Ascending aorta (tissue), 2 donors: ENCODE measurements at regions not wholly inside any gene's neighbourhood (a gene's known extent, or its start where the extent isn't known, plus 50 kb on each side); places are given as distances from the start of the nearest gene placed in this dataset.

ENCODE experiments used
- DNase-seq, 2 donors: peaks; one replicate each; pipeline ENCODE4 v3.0.0-alpha.2; 2019; ENCODE audit warnings: low spot score in 2 of 2
- H3K27ac ChIP-seq, 2 donors: fragments of 200-600 bp; sonication (generic); one replicate each; pipeline ENCODE4 v1.5.1; 2016 to 2017; ENCODE audit warnings: mild to moderate bottlenecking in 1 of 2
- H3K27me3 ChIP-seq: fragments of 200-600 bp; sonication (generic); one replicate; pipeline ENCODE4 v1.5.1; 2017
- H3K36me3 ChIP-seq, 2 donors: fragments of 200-600 bp; sonication (generic); one replicate each; pipeline ENCODE4 v1.5.1; 2016
- H3K4me1 ChIP-seq, 2 donors: fragments of 200-600 bp; sonication (generic); one replicate each; pipeline ENCODE4 v1.5.1; 2016 to 2017; ENCODE audit warnings: mild to moderate bottlenecking in 1 of 2
- H3K4me3 ChIP-seq, 2 donors: fragments of 200-600 bp; sonication (generic); one replicate each; pipeline ENCODE4 v1.5.1; 2016 to 2017; ENCODE audit warnings: mild to moderate bottlenecking in 1 of 2
- H3K9me3 ChIP-seq, 2 donors: fragments of 200-600 bp; sonication (generic); one replicate each; pipeline ENCODE4 v1.5.1; 2016
- intact Hi-C: fragments of 100-400 bp; cut with DNase I; formaldehyde crosslinking; loops from one replicate; pipeline ENCODE4 v1.15.1; 2023
- TF ChIP-seq, protein P1 (sequence below), 3 experiments: fragments of 200-600 bp in 2 of 3; fragments of 450-650 bp in 1 of 3; sonication (generic) in 2 of 3; IDR thresholded peaks; one replicate each; pipeline ENCODE4 v1.5.1; 2016 to 2019; ENCODE audit warnings: antibody characterized with exemption in 3 of 3, mild to moderate bottlenecking in 1 of 3, moderate library complexity in 1 of 3

DNA sequence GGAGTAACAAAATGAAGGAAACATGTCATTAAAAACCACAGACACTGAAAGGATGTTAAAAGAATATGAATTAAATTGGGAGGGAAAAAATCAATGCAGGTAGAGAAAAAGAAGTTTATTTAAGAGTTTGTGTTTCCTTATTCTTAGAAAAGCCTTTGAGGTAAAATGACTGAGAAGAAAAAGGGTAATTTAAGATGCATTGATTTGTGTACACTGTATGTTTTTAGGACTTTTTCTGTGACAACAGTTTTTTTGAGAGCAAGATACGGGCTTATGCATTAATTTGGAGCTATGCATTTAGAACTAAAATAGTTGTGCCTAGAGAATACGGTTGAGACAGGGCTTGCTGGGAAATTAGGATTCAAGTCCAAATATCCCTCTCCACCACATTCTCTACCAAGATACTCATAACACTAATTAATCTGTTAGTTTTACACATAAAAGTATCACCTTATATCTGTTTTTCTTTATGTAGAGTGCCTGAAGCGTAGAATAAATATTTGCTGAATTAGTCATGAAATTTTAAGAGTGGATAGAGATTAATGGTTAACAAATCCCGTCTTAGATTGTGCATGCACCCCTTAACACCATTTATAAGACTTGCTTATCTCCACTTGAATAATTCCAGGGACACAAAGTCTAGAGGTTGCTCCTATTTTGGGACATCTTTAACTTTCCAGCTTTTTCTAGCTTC, 232.5 kb downstream of the PCDH7 start:
- H3K4me3 ChIP-seq: no peak overlapping the region
- peaks cover 0 to 10% of the 10 kb centered on the region in 2 donors for H3K4me1 ChIP-seq
- no peaks in the 10 kb centered on the region for H3K27me3 ChIP-seq
- no peaks in the 10 kb centered on the region for H3K9me3 ChIP-seq
- H3K27ac ChIP-seq: no peak overlapping the region
- no peak for DNase-seq
- intact Hi-C loops: no loop called here
- H3K36me3 ChIP-seq: no peaks in the 10 kb centered on the region
- TF ChIP-seq, protein P1, sequence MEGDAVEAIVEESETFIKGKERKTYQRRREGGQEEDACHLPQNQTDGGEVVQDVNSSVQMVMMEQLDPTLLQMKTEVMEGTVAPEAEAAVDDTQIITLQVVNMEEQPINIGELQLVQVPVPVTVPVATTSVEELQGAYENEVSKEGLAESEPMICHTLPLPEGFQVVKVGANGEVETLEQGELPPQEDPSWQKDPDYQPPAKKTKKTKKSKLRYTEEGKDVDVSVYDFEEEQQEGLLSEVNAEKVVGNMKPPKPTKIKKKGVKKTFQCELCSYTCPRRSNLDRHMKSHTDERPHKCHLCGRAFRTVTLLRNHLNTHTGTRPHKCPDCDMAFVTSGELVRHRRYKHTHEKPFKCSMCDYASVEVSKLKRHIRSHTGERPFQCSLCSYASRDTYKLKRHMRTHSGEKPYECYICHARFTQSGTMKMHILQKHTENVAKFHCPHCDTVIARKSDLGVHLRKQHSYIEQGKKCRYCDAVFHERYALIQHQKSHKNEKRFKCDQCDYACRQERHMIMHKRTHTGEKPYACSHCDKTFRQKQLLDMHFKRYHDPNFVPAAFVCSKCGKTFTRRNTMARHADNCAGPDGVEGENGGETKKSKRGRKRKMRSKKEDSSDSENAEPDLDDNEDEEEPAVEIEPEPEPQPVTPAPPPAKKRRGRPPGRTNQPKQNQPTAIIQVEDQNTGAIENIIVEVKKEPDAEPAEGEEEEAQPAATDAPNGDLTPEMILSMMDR (IDR thresholded peaks at IDR 0.05): no peak

DNA sequence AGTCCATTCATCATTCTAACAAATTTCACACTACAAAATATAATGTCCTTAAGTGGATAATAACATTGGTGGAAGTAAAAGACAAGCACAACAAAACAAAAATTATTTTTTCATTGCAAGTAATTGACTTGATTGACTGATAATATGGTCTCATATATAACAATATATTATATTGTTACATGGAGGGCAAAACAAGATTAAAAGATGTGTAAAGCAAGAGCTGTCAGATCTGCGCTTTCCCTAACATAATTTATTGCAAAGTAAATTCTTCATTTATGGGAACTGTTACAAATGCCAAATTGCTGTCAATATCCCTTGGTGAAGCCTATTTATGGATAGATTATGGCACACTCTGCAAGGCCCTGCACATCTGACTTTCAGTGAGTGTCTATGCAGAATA, 233.6 kb downstream of the PCDH7 start:
- no peaks in the 10 kb centered on the region for H3K27me3 ChIP-seq
- no peaks in the 10 kb centered on the region for H3K9me3 ChIP-seq
- H3K4me3 ChIP-seq: no peak overlapping the region
- H3K4me1 ChIP-seq: peaks cover 0 to 13% of the 10 kb centered on the region in 2 donors
- DNase-seq: no peak
- H3K36me3 ChIP-seq: no peaks in the 10 kb centered on the region
- TF ChIP-seq, protein P1 (IDR thresholded peaks at IDR 0.05): no peak
- no peak overlapping the region for H3K27ac ChIP-seq
- intact Hi-C loops: no loop called here

DNA sequence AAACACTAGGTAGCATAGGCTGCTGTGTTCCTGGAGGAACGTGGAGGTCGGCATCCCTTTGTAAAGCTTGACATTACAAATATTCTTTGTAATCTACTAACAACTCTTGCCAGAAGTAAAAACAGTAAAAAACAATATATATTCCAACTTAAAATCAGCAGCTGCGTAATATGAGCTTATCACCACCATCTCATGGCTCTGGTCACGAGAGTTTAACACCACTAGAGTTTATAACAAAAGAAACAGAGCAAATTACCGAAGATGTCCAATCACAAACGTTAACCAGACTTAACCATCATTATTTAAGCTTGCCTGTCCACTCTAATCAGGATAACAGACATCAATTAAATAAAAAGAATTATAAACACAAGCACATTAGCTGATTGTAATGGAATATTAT, 236.7 kb downstream of the PCDH7 start:
- no peaks in the 10 kb centered on the region for H3K27me3 ChIP-seq
- no peak for DNase-seq
- no peak overlapping the region for H3K27ac ChIP-seq
- no peaks in the 10 kb centered on the region for H3K9me3 ChIP-seq
- H3K4me3 ChIP-seq: no peak overlapping the region
- peaks cover 0 to 11% of the 10 kb centered on the region in 2 donors for H3K4me1 ChIP-seq
- TF ChIP-seq, protein P1 (IDR thresholded peaks at IDR 0.05): no peak
- H3K36me3 ChIP-seq: no peaks in the 10 kb centered on the region
- intact Hi-C loops: no loop called here

DNA sequence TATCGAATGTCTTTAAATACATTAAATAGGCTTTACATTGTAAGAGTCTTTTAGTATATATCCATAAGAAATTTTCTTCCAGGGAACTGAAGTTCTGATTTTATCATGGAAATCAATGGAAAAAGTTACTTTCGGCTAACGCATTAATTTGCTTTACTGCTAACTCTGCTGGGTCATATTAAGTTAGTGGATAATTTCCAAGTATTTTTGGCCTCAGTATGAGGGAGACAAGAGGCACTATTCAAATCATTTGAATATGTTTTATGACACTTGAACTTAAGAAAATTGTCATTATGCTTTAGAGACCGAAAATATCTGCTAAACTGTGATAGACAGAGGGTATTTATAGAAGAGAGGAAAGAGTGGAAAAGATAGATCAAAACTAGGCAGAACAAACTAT, 237.5 kb downstream of the PCDH7 start:
- intact Hi-C loops: no loop called here

DNA sequence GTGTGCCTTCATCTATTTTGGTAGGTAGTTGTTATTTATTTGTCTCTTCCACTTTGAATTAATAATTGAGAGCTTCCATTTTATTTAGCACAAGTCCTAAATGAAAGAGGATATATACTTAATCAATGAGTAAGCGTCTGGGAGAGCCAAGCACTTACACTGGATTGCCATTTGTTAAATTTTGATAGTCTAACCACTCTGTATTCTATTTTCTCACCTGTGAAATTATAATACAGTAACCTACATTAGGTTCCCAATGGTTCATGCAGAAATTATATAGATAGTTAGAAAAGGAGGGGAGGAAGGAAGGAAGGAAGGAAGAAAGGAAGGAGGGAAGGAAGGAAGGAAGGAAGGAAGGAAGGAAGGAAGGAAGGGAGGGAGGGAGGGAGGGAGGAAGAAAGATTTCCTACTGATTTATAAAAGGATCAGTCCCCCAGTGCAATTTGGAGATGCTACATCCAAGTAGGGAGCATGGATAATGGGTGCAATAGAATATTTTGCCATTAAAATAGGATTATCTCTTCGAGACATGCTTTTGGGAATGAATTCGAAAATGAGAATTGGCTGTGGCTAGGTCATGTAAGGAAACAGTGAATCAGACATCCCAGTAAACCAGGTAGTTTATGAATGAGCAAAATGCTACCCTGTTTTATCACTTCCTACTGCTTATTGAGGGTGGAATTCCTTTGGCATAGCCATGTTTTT, 239.8 kb downstream of the PCDH7 start:
- H3K4me1 ChIP-seq: peaks cover 0 to 11% of the 10 kb centered on the region in 2 donors
- H3K36me3 ChIP-seq: no peaks in the 10 kb centered on the region
- no peaks in the 10 kb centered on the region for H3K27me3 ChIP-seq
- H3K27ac ChIP-seq: no peak overlapping the region
- H3K4me3 ChIP-seq: no peak overlapping the region
- intact Hi-C loops: no loop called here
- no peak for DNase-seq
- no peaks in the 10 kb centered on the region for H3K9me3 ChIP-seq
- TF ChIP-seq, protein P1 (IDR thresholded peaks at IDR 0.05): no peak

More for the DNA sequence above, 237.5 kb downstream of the PCDH7 start:
- DNase-seq: no peak
- peaks cover 0 to 11% of the 10 kb centered on the region in 2 donors for H3K4me1 ChIP-seq
- TF ChIP-seq, protein P1 (IDR thresholded peaks at IDR 0.05): no peak
- no peak overlapping the region for H3K27ac ChIP-seq
- no peaks in the 10 kb centered on the region for H3K36me3 ChIP-seq
- no peak overlapping the region for H3K4me3 ChIP-seq
- H3K27me3 ChIP-seq: no peaks in the 10 kb centered on the region
- no peaks in the 10 kb centered on the region for H3K9me3 ChIP-seq
